ENCODE measurements at regions not wholly inside any gene's neighbourhood (a gene's known extent, or its start where the extent isn't known, plus 50 kb on each side); places are given as distances from the start of the nearest gene placed in this dataset.

GRCh38 chr3:157693762-157694161 is 190.5 kb upstream of the VEPH1 start:
- H3K36me3 ChIP-seq: no peaks in the 10 kb centered on the region
- no peaks in the 10 kb centered on the region for H3K27me3 ChIP-seq (replicated peaks in 1 of 7)
- H3K27ac ChIP-seq: no peak overlapping the region
- TF ChIP-seq POLR2A (IDR thresholded peaks at IDR 0.05) (no peak), POLR2AphosphoS5 (IDR thresholded peaks at IDR 0.05) (no peak)
- TF ChIP-seq, protein P1, sequence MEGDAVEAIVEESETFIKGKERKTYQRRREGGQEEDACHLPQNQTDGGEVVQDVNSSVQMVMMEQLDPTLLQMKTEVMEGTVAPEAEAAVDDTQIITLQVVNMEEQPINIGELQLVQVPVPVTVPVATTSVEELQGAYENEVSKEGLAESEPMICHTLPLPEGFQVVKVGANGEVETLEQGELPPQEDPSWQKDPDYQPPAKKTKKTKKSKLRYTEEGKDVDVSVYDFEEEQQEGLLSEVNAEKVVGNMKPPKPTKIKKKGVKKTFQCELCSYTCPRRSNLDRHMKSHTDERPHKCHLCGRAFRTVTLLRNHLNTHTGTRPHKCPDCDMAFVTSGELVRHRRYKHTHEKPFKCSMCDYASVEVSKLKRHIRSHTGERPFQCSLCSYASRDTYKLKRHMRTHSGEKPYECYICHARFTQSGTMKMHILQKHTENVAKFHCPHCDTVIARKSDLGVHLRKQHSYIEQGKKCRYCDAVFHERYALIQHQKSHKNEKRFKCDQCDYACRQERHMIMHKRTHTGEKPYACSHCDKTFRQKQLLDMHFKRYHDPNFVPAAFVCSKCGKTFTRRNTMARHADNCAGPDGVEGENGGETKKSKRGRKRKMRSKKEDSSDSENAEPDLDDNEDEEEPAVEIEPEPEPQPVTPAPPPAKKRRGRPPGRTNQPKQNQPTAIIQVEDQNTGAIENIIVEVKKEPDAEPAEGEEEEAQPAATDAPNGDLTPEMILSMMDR (IDR thresholded peaks at IDR 0.05 in 8 of 11, conservative IDR thresholded peaks at IDR 0.05 in 3 of 11): no peak
- WGBS, 5 donors: 65 to 93% (median 80%) methylated on average over 1 of the region's 1 CpG
- intact Hi-C loops (cut with DNase I; ENCODE audit: low total_unique reads): no loop called here
- H3K4me3 ChIP-seq: no peak overlapping the region
- H3K9me3 ChIP-seq: peaks cover 0 to 14% (median 2%) of the 10 kb centered on the region in 8 donors
- DNase-seq: no peak
- H3K4me1 ChIP-seq: no peaks in the 10 kb centered on the region

DNA sequence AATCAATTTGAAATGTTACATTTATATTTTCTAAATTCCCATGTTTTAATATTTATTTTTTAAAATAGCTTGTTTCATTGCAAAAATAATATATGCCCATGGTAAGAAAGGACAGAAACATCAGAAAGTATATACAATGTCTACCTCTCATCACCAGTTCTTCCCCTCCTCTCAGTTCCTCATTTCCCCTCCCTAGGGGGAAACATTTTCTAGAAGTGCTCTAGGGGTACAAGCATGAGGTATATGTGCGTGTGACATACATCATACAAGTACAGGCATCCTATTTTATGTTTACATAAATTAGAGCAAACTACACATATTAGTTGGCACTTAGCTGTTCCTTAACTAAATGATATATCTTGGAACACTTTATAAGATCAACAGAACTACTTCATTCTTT is 189.3 kb upstream of the VEPH1 start:
- TF ChIP-seq POLR2A (IDR thresholded peaks at IDR 0.05) (no peak), POLR2AphosphoS5 (IDR thresholded peaks at IDR 0.05) (no peak)
- TF ChIP-seq, protein P1 (IDR thresholded peaks at IDR 0.05 in 8 of 11, conservative IDR thresholded peaks at IDR 0.05 in 3 of 11): no peak
- intact Hi-C loops (cut with DNase I; ENCODE audit: low total_unique reads): no loop called here
- H3K27ac ChIP-seq: no peak overlapping the region
- H3K4me3 ChIP-seq: no peak overlapping the region
- H3K27me3 ChIP-seq (replicated peaks in 1 of 7): no peaks in the 10 kb centered on the region
- DNase-seq: no peak
- H3K4me1 ChIP-seq: no peaks in the 10 kb centered on the region
- WGBS, 5 donors: 69 to 80% (median 75%) methylated on average over 1 of the region's 1 CpG
- H3K9me3 ChIP-seq: peaks cover 0 to 14% (median 2%) of the 10 kb centered on the region in 8 donors
- H3K36me3 ChIP-seq: no peaks in the 10 kb centered on the region

DNA sequence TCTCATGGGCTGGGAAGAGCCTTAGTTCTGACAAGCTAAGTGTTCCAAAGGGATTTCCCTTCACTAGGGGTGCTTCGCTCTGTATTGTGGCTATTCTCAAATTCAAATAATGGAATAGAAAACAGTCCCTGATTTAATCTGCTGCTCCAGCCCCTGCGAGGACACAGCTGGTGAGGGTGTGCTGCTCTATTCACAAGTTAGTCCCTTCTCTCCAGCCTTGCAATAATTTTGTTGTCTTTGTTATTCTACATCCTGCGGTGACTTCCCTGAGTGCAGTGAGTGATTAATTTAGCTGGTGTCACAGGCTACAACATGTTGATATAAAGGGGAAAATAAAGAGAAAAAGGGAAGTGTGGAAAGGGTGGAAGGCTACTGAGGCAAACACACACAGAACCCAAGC is 180.5 kb upstream of the VEPH1 start:
- H3K4me1 ChIP-seq: no peaks in the 10 kb centered on the region
- no peak overlapping the region for H3K4me3 ChIP-seq
- H3K9me3 ChIP-seq: peaks cover 0 to 13% (median 3%) of the 10 kb centered on the region in 8 donors
- no peak overlapping the region for H3K27ac ChIP-seq
- intact Hi-C loops (cut with DNase I; ENCODE audit: low total_unique reads): no loop called here
- TF ChIP-seq POLR2A (IDR thresholded peaks at IDR 0.05) (no peak), POLR2AphosphoS5 (IDR thresholded peaks at IDR 0.05) (no peak)
- TF ChIP-seq, protein P1 (IDR thresholded peaks at IDR 0.05 in 8 of 11, conservative IDR thresholded peaks at IDR 0.05 in 3 of 11): no peak
- no peak for DNase-seq
- WGBS, 5 donors: 50 to 71% (median 58%) methylated on average over 3 of the region's 3 CpGs
- no peaks in the 10 kb centered on the region for H3K36me3 ChIP-seq
- no peaks in the 10 kb centered on the region for H3K27me3 ChIP-seq (replicated peaks in 1 of 7)

DNA sequence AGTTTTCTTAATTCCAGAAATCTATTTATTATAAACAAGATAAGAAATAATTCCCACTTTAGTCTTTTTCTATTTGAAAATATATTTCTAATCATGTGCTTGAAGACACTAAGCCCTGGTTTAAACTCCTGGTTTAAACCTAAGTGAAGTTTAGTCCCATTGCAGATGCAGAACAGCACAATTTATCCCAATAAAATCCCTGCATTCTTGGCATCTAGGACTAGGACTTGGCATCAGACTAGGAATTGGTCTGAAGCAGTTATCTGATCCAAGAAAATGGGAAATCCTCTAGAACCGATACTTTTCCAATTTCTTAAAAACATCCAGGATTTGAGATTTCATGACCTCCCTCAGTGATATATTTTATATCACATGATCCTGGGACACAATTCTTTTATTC is 168.8 kb upstream of the VEPH1 start:
- Histone ChIP-seq H3K4me1 (no peaks in the 10 kb centered on the region), H3K27ac (no peak overlapping the region), H3K9me3 (peaks cover 0 to 7% (median 0%) of the 10 kb centered on the region in 8 donors), H3K27me3 (replicated peaks in 1 of 7) (no peaks in the 10 kb centered on the region), H3K36me3 (no peaks in the 10 kb centered on the region), H3K4me3 (no peak overlapping the region)
- intact Hi-C loops (cut with DNase I; ENCODE audit: low total_unique reads): no loop called here
- WGBS, 5 donors: 42 to 96% (median 91%) methylated on average over 1 of the region's 1 CpG
- TF ChIP-seq POLR2A (IDR thresholded peaks at IDR 0.05): no peak
- TF ChIP-seq POLR2AphosphoS5 (IDR thresholded peaks at IDR 0.05): no peak
- TF ChIP-seq, protein P1 (IDR thresholded peaks at IDR 0.05 in 8 of 11, conservative IDR thresholded peaks at IDR 0.05 in 3 of 11): no peak
- DNase-seq: no peak
